HG02588 (cell line): ENCODE measurements at regions not wholly inside any gene's neighbourhood (a gene's known extent, or its start where the extent isn't known, plus 50 kb on each side); places are given as distances from the start of the nearest gene placed in this dataset.

Experiments used
- ATAC-seq: cut with Tn5 transposase; IDR thresholded peaks from one replicate; pipeline ENCODE4 v1.9.1; 2021; ENCODE audit warnings: mild to moderate bottlenecking, moderate library complexity; ENCODE audit not compliant: unreplicated experiment

- ATAC-seq, result no peak
Measured at GRCh38 chr1:106889059-106889458, 167.4 kb upstream of the PRMT6 start.

GRCh38 chr1:106889583-106889982 is 166.9 kb upstream of the PRMT6 start:
- ATAC-seq, result no peak

GRCh38 chr1:106897976-106898375 is 158.5 kb upstream of the PRMT6 start:
- no peak for ATAC-seq

GRCh38 chr1:106899644-106900043 is 156.8 kb upstream of the PRMT6 start:
- no peak for ATAC-seq

- ATAC-seq, result peak; percentile 99
Measured at GRCh38 chr1:106907795-106908194, 148.7 kb upstream of the PRMT6 start.

- ATAC-seq, result no peak
Measured at GRCh38 chr1:106908689-106909088, 147.8 kb upstream of the PRMT6 start.

- no peak for ATAC-seq
Measured at GRCh38 chr1:106910798-106911197, 145.7 kb upstream of the PRMT6 start.

GRCh38 chr1:106912131-106912530 is 144.3 kb upstream of the PRMT6 start:
- ATAC-seq, result no peak

- ATAC-seq, result no peak
Measured at GRCh38 chr1:106921186-106921585, 135.3 kb upstream of the PRMT6 start.

GRCh38 chr1:106924360-106924759 is 132.1 kb upstream of the PRMT6 start:
- no peak for ATAC-seq

- ATAC-seq, result no peak
Measured at GRCh38 chr1:106925750-106926149, 130.7 kb upstream of the PRMT6 start.

- ATAC-seq, result no peak
Measured at GRCh38 chr1:106926803-106927582, 129.5 kb upstream of the PRMT6 start.

- ATAC-seq, result no peak
Measured at GRCh38 chr1:106937104-106937503, 119.4 kb upstream of the PRMT6 start.

GRCh38 chr1:106944721-106945120 is 111.8 kb upstream of the PRMT6 start:
- ATAC-seq, result no peak

- ATAC-seq, result no peak
Measured at GRCh38 chr1:106952776-106953175, 103.7 kb upstream of the PRMT6 start.

GRCh38 chr1:106954661-106955229 is 101.7 kb upstream of the PRMT6 start:
- ATAC-seq, result no peak

GRCh38 chr1:106956721-106957120 is 99.8 kb upstream of the PRMT6 start:
- no peak for ATAC-seq

GRCh38 chr1:106957795-106958194 is 98.7 kb upstream of the PRMT6 start:
- no peak for ATAC-seq

GRCh38 chr1:106960412-106960811 is 96.1 kb upstream of the PRMT6 start:
- no peak for ATAC-seq

GRCh38 chr1:106961646-106962045 is 94.8 kb upstream of the PRMT6 start:
- ATAC-seq, result no peak

- ATAC-seq, result no peak
Measured at GRCh38 chr1:106962591-106962990, 93.9 kb upstream of the PRMT6 start.

GRCh38 chr1:106964495-106964894 is 92.0 kb upstream of the PRMT6 start:
- no peak for ATAC-seq

- ATAC-seq, result no peak
Measured at GRCh38 chr1:106968644-106969043, 87.8 kb upstream of the PRMT6 start.
